IPS-15b (cell line): ENCODE measurements at regions not wholly inside any gene's neighbourhood (a gene's known extent, or its start where the extent isn't known, plus 50 kb on each side); places are given as distances from the start of the nearest gene placed in this dataset.

Source experiments
- H3K27me3 ChIP-seq: one replicate; pipeline ENCODE4 v1.6.1; 2013; ENCODE audit warnings: low read length; ENCODE audit not compliant: control insufficient read depth, insufficient read depth
- H3K36me3 ChIP-seq: one replicate; pipeline ENCODE4 v1.6.1; 2013; ENCODE audit warnings: low read length; ENCODE audit not compliant: control insufficient read depth, insufficient read depth
- H3K4me1 ChIP-seq: one replicate; pipeline ENCODE4 v1.6.1; 2013; ENCODE audit warnings: mild to moderate bottlenecking, low read length; ENCODE audit not compliant: control insufficient read depth, insufficient read depth
- H3K4me3 ChIP-seq: one replicate; pipeline ENCODE4 v1.5.1; 2013; ENCODE audit warnings: low read depth, low read length
- H3K9ac ChIP-seq: one replicate; pipeline ENCODE4 v1.6.1; 2013; ENCODE audit warnings: low read depth, mild to moderate bottlenecking, low read length
- H3K9me3 ChIP-seq: one replicate; pipeline ENCODE4 v1.6.1; 2013; ENCODE audit warnings: mild to moderate bottlenecking, low read length; ENCODE audit not compliant: control insufficient read depth, insufficient read depth

DNA sequence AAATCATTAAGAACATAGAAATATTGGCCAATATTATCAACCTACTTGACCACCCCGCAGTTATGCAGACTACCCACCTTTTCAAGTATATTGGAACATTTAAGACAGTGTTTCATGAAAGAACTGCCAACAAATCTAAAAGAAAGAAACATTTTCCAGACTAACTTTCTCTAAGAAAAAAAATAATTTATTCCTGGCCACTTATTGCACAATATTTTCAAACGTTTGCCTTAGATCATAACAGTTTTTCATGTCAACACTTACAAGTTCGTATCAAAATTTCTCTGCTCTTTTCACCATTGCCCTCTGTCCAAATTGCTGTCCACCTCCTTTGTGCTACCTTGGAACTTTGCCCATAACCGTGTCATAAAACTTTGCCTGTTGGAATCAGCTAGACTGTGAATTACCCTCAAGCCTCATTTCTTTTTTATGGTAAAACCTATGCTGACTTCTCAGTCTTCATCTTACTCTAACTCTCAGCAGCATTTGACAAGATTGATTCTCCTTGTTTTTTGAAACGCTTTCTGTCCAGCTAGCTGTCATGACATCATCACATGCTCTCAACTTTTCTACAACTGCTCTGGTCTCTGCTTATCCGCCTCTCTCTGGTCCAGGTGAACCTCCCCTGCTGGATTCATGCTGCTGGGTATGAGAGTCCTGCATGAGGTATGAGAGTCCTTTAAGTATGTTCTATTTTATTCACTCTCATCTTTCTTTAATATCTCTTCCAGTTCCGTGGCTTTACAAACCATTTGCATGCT lies 92.8 kb upstream of the CHRM3 start:
- Histone ChIP-seq H3K27me3 (no peaks in the 10 kb centered on the region), H3K36me3 (no peaks in the 10 kb centered on the region), H3K9ac (no peak overlapping the region), H3K4me1 (no peaks in the 10 kb centered on the region), H3K4me3 (no peak overlapping the region), H3K9me3 (no peaks in the 10 kb centered on the region)

- no peaks in the 10 kb centered on the region for H3K27me3 ChIP-seq
- H3K9ac ChIP-seq = no peak overlapping the region
- H3K36me3 ChIP-seq = no peaks in the 10 kb centered on the region
- H3K4me3 ChIP-seq = no peak overlapping the region
- no peaks in the 10 kb centered on the region for H3K9me3 ChIP-seq
- peaks cover 3% of the 10 kb centered on the region for H3K4me1 ChIP-seq
Measured at GRCh38 chr1:239288820-239289554, 97.4 kb upstream of the CHRM3 start.

GRCh38 chr1:239287296-239287695 lies 99.1 kb upstream of the CHRM3 start:
- Histone ChIP-seq H3K27me3 (no peaks in the 10 kb centered on the region), H3K9me3 (no peaks in the 10 kb centered on the region), H3K4me3 (no peak overlapping the region), H3K36me3 (no peaks in the 10 kb centered on the region), H3K9ac (no peak overlapping the region), H3K4me1 (peaks cover 3% of the 10 kb centered on the region)

DNA sequence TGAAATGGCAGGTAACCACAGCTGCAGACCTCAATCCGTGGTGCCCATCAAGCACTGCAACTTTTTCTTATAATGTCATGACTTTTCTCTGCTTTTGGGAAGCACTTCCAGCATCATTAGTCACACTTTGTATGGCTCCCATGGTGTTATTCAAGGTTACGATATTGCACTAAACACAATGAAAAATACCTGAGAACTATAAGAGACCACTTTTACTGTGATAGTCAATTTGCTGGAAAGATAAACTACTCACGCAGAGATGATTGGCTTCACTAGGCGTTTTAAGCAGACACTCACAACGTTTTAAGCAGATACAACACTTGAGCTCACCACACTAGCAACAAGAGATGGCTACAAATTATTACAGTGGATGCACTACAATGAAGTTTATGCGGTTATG lies 103.2 kb upstream of the CHRM3 start:
- H3K27me3 ChIP-seq = no peaks in the 10 kb centered on the region
- H3K4me1 ChIP-seq = peaks cover 3% of the 10 kb centered on the region
- no peaks in the 10 kb centered on the region for H3K36me3 ChIP-seq
- H3K4me3 ChIP-seq = no peak overlapping the region
- no peak overlapping the region for H3K9ac ChIP-seq
- H3K9me3 ChIP-seq = no peaks in the 10 kb centered on the region

- Histone ChIP-seq H3K27me3 (no peaks in the 10 kb centered on the region), H3K4me3 (no peak overlapping the region), H3K9ac (no peak overlapping the region), H3K9me3 (no peaks in the 10 kb centered on the region), H3K36me3 (no peaks in the 10 kb centered on the region), H3K4me1 (peaks cover 3% of the 10 kb centered on the region)
Measured at GRCh38 chr1:239282411-239282810, 104.0 kb upstream of the CHRM3 start.

DNA sequence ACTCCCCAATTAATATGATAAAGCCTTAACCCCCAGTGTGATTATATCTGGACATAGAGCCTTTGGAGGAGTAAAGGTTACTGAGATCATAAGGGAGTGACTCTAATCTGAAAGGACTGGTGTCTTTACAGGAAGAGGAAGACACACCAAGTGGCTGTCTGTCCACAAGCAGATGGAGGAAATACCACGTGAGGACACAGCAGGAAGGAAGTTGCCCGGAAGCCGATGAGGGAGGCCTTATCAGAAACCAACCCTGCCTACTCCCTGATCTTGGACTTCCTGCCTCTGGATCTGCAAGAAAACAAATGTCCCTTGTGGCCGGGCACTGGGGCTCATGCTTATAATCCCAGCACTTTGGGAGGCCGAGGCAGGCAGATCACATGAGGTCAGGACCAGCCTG lies 110.3 kb upstream of the CHRM3 start:
- no peaks in the 10 kb centered on the region for H3K4me1 ChIP-seq
- no peak overlapping the region for H3K4me3 ChIP-seq
- no peak overlapping the region for H3K9ac ChIP-seq
- no peaks in the 10 kb centered on the region for H3K36me3 ChIP-seq
- no peaks in the 10 kb centered on the region for H3K27me3 ChIP-seq
- H3K9me3 ChIP-seq = no peaks in the 10 kb centered on the region

GRCh38 chr1:239274242-239274830 lies 112.0 kb upstream of the CHRM3 start:
- H3K27me3 ChIP-seq = no peaks in the 10 kb centered on the region
- H3K9me3 ChIP-seq = no peaks in the 10 kb centered on the region
- H3K4me1 ChIP-seq = no peaks in the 10 kb centered on the region
- no peak overlapping the region for H3K4me3 ChIP-seq
- no peaks in the 10 kb centered on the region for H3K36me3 ChIP-seq
- H3K9ac ChIP-seq = no peak overlapping the region

GRCh38 chr1:239270509-239270908 lies 115.9 kb upstream of the CHRM3 start:
- Histone ChIP-seq H3K9me3 (no peaks in the 10 kb centered on the region), H3K4me1 (no peaks in the 10 kb centered on the region), H3K4me3 (no peak overlapping the region), H3K9ac (no peak overlapping the region), H3K36me3 (no peaks in the 10 kb centered on the region), H3K27me3 (no peaks in the 10 kb centered on the region)

DNA sequence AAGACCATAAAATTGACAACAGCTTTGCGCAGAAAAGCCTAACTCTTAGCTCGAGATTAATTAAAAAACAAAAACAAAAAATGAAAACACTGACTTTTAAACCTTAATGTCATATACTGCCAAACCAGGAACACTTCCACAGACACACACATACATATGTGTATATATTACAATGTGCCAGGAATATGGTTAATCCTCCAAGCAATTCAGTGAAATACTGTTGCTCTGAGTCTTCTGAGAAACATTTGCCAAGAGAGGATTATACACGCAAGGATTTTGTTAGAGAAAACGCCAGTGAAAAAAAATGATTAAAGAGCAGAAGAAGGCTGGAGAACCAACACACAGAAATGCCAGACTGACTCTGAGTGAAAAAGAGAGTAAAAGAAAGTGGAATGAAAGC lies 116.7 kb upstream of the CHRM3 start:
- Histone ChIP-seq H3K9ac (no peak overlapping the region), H3K27me3 (no peaks in the 10 kb centered on the region), H3K9me3 (no peaks in the 10 kb centered on the region), H3K36me3 (no peaks in the 10 kb centered on the region), H3K4me3 (no peak overlapping the region), H3K4me1 (no peaks in the 10 kb centered on the region)

GRCh38 chr1:239268941-239269340 lies 117.4 kb upstream of the CHRM3 start:
- Histone ChIP-seq H3K9ac (no peak overlapping the region), H3K4me1 (no peaks in the 10 kb centered on the region), H3K9me3 (no peaks in the 10 kb centered on the region), H3K36me3 (no peaks in the 10 kb centered on the region), H3K4me3 (no peak overlapping the region), H3K27me3 (no peaks in the 10 kb centered on the region)

DNA sequence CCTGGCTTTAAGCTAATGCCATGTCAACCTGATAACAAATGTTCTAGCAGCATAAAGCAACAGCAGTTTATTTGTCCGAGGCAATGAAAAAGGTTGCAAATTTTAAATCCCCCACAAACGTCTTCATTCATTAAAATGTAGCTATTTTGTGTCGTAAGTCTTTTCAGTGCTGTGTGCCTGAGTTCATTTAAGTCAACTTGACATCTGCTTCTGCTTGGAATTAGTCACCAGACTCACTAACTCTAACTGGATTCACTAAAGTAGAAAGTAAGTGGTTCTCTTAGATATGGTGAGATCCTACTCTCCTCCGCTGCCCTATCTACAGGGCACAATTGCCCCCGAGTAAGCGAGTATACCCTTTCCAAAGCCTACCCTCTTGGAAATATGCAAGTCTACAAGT lies 118.4 kb upstream of the CHRM3 start:
- Histone ChIP-seq H3K9me3 (no peaks in the 10 kb centered on the region), H3K27me3 (no peaks in the 10 kb centered on the region), H3K36me3 (no peaks in the 10 kb centered on the region), H3K4me3 (no peak overlapping the region), H3K4me1 (no peaks in the 10 kb centered on the region), H3K9ac (no peak overlapping the region)

DNA sequence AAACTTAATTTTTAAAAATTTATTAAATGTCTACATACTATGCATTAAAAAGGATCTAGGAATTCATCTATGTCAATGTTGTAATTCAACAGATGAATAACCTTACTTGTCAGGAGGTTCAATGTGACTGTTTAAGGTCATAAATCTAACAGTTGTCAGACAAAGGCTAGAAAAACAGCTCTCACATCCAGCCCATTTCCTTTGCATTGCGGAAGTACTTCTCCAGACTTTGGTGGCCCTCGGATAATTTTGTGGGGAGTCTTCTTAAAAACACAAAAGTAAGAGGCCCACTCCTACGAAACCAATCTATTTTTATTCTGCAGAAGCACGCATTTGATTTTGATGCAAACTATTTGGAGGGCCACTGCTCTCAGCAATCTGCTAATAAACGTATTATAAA lies 122.6 kb upstream of the CHRM3 start:
- Histone ChIP-seq H3K9ac (no peak overlapping the region), H3K36me3 (no peaks in the 10 kb centered on the region), H3K4me1 (no peaks in the 10 kb centered on the region), H3K9me3 (no peaks in the 10 kb centered on the region), H3K4me3 (no peak overlapping the region), H3K27me3 (no peaks in the 10 kb centered on the region)
